ENCODE measurements at regions not wholly inside any gene's neighbourhood (a gene's known extent, or its start where the extent isn't known, plus 50 kb on each side); places are given as distances from the start of the nearest gene placed in this dataset.

DNA sequence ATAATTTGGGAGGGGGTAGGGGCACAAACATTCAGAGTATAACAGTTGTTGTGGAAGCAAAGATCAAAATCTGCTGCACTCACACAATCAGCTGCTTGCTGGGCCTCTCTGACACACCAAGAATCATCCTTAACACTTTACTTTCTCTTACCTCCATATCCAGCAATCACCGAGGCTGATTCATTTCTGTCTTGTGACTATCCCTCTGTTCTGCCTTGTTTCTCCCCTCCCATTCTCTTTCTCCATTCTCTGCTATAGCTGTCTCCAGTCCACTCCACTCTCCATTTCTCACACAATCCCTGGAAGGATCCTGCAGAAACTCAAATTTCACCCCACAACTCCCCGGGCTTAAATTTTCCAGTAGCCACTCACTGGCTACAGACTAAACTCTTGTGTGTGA lies 91.8 kb upstream of the NGF start:
- intact Hi-C loops (cut with DNase I): loop anchor here in 1 of 10 donors (10.0 kb wide), 1 partner anchor 155 kb away; no protein-coding TSS in a partner anchor
- peaks cover 0 to 20% (median 8%) of the 10 kb centered on the region in 9 donors for H3K4me1 ChIP-seq
- TF ChIP-seq, protein P1, sequence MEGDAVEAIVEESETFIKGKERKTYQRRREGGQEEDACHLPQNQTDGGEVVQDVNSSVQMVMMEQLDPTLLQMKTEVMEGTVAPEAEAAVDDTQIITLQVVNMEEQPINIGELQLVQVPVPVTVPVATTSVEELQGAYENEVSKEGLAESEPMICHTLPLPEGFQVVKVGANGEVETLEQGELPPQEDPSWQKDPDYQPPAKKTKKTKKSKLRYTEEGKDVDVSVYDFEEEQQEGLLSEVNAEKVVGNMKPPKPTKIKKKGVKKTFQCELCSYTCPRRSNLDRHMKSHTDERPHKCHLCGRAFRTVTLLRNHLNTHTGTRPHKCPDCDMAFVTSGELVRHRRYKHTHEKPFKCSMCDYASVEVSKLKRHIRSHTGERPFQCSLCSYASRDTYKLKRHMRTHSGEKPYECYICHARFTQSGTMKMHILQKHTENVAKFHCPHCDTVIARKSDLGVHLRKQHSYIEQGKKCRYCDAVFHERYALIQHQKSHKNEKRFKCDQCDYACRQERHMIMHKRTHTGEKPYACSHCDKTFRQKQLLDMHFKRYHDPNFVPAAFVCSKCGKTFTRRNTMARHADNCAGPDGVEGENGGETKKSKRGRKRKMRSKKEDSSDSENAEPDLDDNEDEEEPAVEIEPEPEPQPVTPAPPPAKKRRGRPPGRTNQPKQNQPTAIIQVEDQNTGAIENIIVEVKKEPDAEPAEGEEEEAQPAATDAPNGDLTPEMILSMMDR (IDR thresholded peaks at IDR 0.05): no peak
- no peaks in the 10 kb centered on the region for H3K36me3 ChIP-seq
- no peak overlapping the region for H3K4me3 ChIP-seq
- WGBS, 2 donors: 89 to 91% methylated on average over 2 of the region's 2 CpGs
- no peak for DNase-seq
- no peak overlapping the region for H3K27ac ChIP-seq
- H3K27me3 ChIP-seq: peaks cover 0 to 2% (median 0%) of the 10 kb centered on the region in 7 donors
- H3K9me3 ChIP-seq: no peaks in the 10 kb centered on the region
- no peak for ATAC-seq

DNA sequence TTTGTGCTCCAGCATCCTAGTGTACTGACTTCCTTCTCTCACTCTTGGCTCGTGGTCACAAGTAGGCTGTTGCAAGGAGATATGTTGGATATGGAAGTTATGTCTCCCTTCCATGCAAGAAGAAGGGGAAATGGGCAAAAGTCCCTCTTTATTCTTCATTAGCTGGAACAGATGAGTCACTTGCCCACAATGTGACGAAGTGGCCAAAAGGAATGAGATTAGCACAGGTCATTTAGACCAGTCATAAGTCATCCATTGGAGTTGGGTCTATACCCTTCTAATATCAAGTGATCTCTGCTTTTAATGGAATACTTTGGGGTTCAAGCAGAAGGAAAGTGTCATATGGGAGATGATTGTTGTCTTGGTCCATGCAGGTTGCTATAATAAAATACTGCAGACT lies 91.2 kb upstream of the NGF start:
- no peak for ATAC-seq
- Histone ChIP-seq H3K27me3 (peaks cover 0 to 3% (median 0%) of the 10 kb centered on the region in 7 donors), H3K27ac (no peak overlapping the region), H3K9me3 (no peaks in the 10 kb centered on the region), H3K4me1 (peaks cover 0 to 17% (median 4%) of the 10 kb centered on the region in 9 donors), H3K36me3 (no peaks in the 10 kb centered on the region), H3K4me3 (no peak overlapping the region)
- 83% methylated on average over 2 of the region's 2 CpGs for WGBS, 2 donors
- DNase-seq: no peak
- intact Hi-C loops (cut with DNase I): loop anchor here in 1 of 10 donors (10.0 kb wide), 1 partner anchor 154 kb away; no protein-coding TSS in a partner anchor
- TF ChIP-seq, protein P1 (IDR thresholded peaks at IDR 0.05): no peak

DNA sequence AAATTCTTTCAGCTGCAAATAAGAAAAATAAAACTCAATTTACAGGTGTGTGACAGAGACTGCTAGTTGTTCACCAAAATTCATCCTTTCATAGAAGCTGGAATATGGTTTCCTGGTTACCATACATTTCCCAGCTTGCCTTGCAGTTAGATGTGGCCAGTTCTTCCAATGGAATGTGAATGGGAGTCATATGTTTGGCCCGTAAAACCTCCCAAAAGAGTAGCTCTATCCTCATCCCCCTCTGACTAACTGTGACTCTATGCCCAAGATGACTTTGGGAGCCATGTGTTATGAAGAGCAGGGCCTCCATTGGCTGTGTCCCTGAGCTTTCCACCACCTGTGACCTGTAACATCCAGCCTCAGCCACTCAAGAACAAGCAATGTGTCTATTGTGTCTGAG lies 90.6 kb upstream of the NGF start:
- intact Hi-C loops (cut with DNase I): loop anchor here in 1 of 10 donors (10.0 kb wide), 1 partner anchor 154 kb away; no protein-coding TSS in a partner anchor
- Histone ChIP-seq H3K27me3 (peaks cover 0 to 3% (median 0%) of the 10 kb centered on the region in 7 donors), H3K36me3 (no peaks in the 10 kb centered on the region), H3K9me3 (no peaks in the 10 kb centered on the region), H3K27ac (no peak overlapping the region), H3K4me3 (no peak overlapping the region), H3K4me1 (peaks cover 0 to 17% (median 4%) of the 10 kb centered on the region in 9 donors)
- no peak for DNase-seq
- WGBS, 2 donors: 90 to 100% methylated on average over 1 of the region's 1 CpG
- TF ChIP-seq, protein P1 (IDR thresholded peaks at IDR 0.05): no peak
- ATAC-seq: no peak

DNA sequence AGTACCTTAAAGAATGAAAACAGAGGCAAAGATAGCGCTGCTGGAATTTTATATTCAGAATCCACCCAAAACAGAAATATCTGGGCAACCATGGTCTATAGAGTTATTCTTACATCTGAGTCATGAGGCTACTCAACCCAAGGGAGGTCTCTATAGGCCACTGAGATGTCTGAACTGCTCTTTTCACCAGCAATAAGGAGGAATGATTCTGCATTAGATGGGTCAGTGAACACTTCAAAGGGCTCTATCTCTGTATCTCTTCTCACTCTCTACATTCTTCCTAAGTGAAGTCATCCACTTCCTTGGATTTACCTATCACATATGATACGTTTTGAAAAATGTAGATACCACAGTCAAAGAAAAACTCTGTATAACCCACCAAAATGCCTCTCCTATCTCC lies 90.2 kb upstream of the NGF start:
- intact Hi-C loops (cut with DNase I): loop anchor here in 1 of 10 donors (10.0 kb wide), 1 partner anchor 153 kb away; no protein-coding TSS in a partner anchor
- H3K27ac ChIP-seq: no peak overlapping the region

More for the DNA sequence above, 90.2 kb upstream of the NGF start:
- TF ChIP-seq, protein P1 (IDR thresholded peaks at IDR 0.05): no peak
- H3K36me3 ChIP-seq: no peaks in the 10 kb centered on the region
- 70 to 84% methylated on average over 2 of the region's 2 CpGs for WGBS, 2 donors
- peaks cover 0 to 3% (median 0%) of the 10 kb centered on the region in 7 donors for H3K27me3 ChIP-seq
- DNase-seq: no peak
- H3K9me3 ChIP-seq: no peaks in the 10 kb centered on the region
- peaks cover 0 to 17% (median 4%) of the 10 kb centered on the region in 9 donors for H3K4me1 ChIP-seq
- no peak for ATAC-seq
- no peak overlapping the region for H3K4me3 ChIP-seq
